Activated naive CD4-positive, alpha-beta T cell treated with anti-CD3 and anti-CD28 coated beads, Interleukin-2, amount 50 U/mL, for 72 hours (primary cell): ENCODE measurements at regions not wholly inside any gene's neighbourhood (a gene's known extent, or its start where the extent isn't known, plus 50 kb on each side); places are given as distances from the start of the nearest gene placed in this dataset.

Experiments
- ATAC-seq, 2 donors: fragments of 150-1000 bp; cut with Tn5 transposase; 2 replicates each; pipeline ENCODE4 v1.10.0; 2021; ENCODE audit warnings: mild to moderate bottlenecking in 2 of 2, moderate library complexity in 2 of 2
- DNase-seq, 2 donors: peaks; one replicate each; pipeline ENCODE4 v3.0.0; 2021 to 2022; ENCODE audit warnings: low spot score in 2 of 2
- H3K27ac Mint-ChIP-seq, 2 donors: one replicate each; pipeline ENCODE4 v1.8.0; 2022; ENCODE audit warnings: mild to moderate bottlenecking in 2 of 2, mixed read lengths in 2 of 2
- H3K36me3 Mint-ChIP-seq, 2 donors: one replicate each; pipeline ENCODE4 v1.8.0; 2022; ENCODE audit warnings: mixed read lengths in 2 of 2
- H3K9me3 Mint-ChIP-seq, 2 donors: one replicate each; pipeline ENCODE4 v1.8.0; 2022; ENCODE audit warnings: mixed read lengths in 2 of 2

GRCh38 chr12:66960006-66960405 is 281.1 kb upstream of the GRIP1 start:
- H3K27ac Mint-ChIP-seq, result no peak overlapping the region
- DNase-seq, result no peak
- no peak for ATAC-seq
- peaks cover 0 to 11% of the 10 kb centered on the region in 2 donors for H3K36me3 Mint-ChIP-seq
- peaks cover 6 to 13% of the 10 kb centered on the region in 2 donors for H3K9me3 Mint-ChIP-seq

- H3K9me3 Mint-ChIP-seq, result peaks cover 6 to 13% of the 10 kb centered on the region in 2 donors
- no peak for ATAC-seq
- no peak overlapping the region for H3K27ac Mint-ChIP-seq
- no peak for DNase-seq
- peaks cover 0 to 11% of the 10 kb centered on the region in 2 donors for H3K36me3 Mint-ChIP-seq
These were observed 282.1 kb upstream of the GRIP1 start for GRCh38 chr12:66960704-66961690.

GRCh38 chr12:66962290-66962689 is 283.4 kb upstream of the GRIP1 start:
- DNase-seq, result no peak
- Mint-ChIP-seq H3K27ac (no peak overlapping the region), H3K36me3 (peaks cover 0 to 11% of the 10 kb centered on the region in 2 donors), H3K9me3 (peaks cover 6 to 13% of the 10 kb centered on the region in 2 donors)
- no peak for ATAC-seq

GRCh38 chr12:66963901-66964300 is 285.0 kb upstream of the GRIP1 start:
- DNase-seq, result no peak
- peaks cover 6 to 13% of the 10 kb centered on the region in 2 donors for H3K9me3 Mint-ChIP-seq
- peak overlapping the region in 1 of 2 donors; percentile 5 for H3K27ac Mint-ChIP-seq
- peaks cover 0 to 11% of the 10 kb centered on the region in 2 donors for H3K36me3 Mint-ChIP-seq
- ATAC-seq, result no peak

GRCh38 chr12:66964629-66965028 is 285.8 kb upstream of the GRIP1 start:
- peak in 1 of 2 donors; percentile 48 for DNase-seq
- peak; percentile 82 to 98 for ATAC-seq
- Mint-ChIP-seq H3K9me3 (peaks cover 6 to 14% of the 10 kb centered on the region in 2 donors), H3K27ac (peak overlapping the region in 1 of 2 donors; percentile 50), H3K36me3 (peaks cover 0 to 12% of the 10 kb centered on the region in 2 donors)

- no peak overlapping the region for H3K27ac Mint-ChIP-seq
- ATAC-seq (peak; percentile 43 to 51), DNase-seq (no peak)
- peaks cover 4 to 18% of the 10 kb centered on the region in 2 donors for H3K36me3 Mint-ChIP-seq
- peaks cover 10 to 15% of the 10 kb centered on the region in 2 donors for H3K9me3 Mint-ChIP-seq
These were observed 286.7 kb upstream of the GRIP1 start for GRCh38 chr12:66965621-66966020.

- ATAC-seq (no peak), DNase-seq (no peak)
- H3K27ac Mint-ChIP-seq, result no peak overlapping the region
- peaks cover 4 to 7% of the 10 kb centered on the region in 2 donors for H3K36me3 Mint-ChIP-seq
- H3K9me3 Mint-ChIP-seq, result peaks cover 4 to 11% of the 10 kb centered on the region in 2 donors
These were observed 292.9 kb upstream of the GRIP1 start for GRCh38 chr12:66971816-66972215.

GRCh38 chr12:66976526-66976925 is 292.6 kb upstream of the CAND1 start:
- Mint-ChIP-seq H3K27ac (no peak overlapping the region), H3K36me3 (no peaks in the 10 kb centered on the region), H3K9me3 (peaks cover 0 to 4% of the 10 kb centered on the region in 2 donors)
- no peak for DNase-seq
- no peak for ATAC-seq

- no peak overlapping the region for H3K27ac Mint-ChIP-seq
- DNase-seq, result no peak
- H3K9me3 Mint-ChIP-seq, result peaks cover 0 to 8% of the 10 kb centered on the region in 2 donors
- peak in 1 of 2 donors; percentile 59 for ATAC-seq
- peaks cover 0 to 6% of the 10 kb centered on the region in 2 donors for H3K36me3 Mint-ChIP-seq
These were observed 290.4 kb upstream of the CAND1 start for GRCh38 chr12:66978802-66979201.

GRCh38 chr12:66979251-66979650 is 289.9 kb upstream of the CAND1 start:
- DNase-seq (peak in 1 of 2 donors; percentile 22), ATAC-seq (peak; percentile 13 to 96)
- Mint-ChIP-seq H3K36me3 (peaks cover 0 to 6% of the 10 kb centered on the region in 2 donors), H3K9me3 (peaks cover 0 to 5% of the 10 kb centered on the region in 2 donors), H3K27ac (peak overlapping the region in 1 of 2 donors; percentile 2)

- DNase-seq, result no peak
- no peak for ATAC-seq
- H3K9me3 Mint-ChIP-seq, result peaks cover 0 to 4% of the 10 kb centered on the region in 2 donors
- no peak overlapping the region for H3K27ac Mint-ChIP-seq
- H3K36me3 Mint-ChIP-seq, result peaks cover 0 to 6% of the 10 kb centered on the region in 2 donors
These were observed 285.1 kb upstream of the CAND1 start for GRCh38 chr12:66984077-66984476.

GRCh38 chr12:66984962-66985361 is 284.2 kb upstream of the CAND1 start:
- Mint-ChIP-seq H3K36me3 (peaks cover 0 to 6% of the 10 kb centered on the region in 2 donors), H3K27ac (no peak overlapping the region), H3K9me3 (peaks cover 0 to 4% of the 10 kb centered on the region in 2 donors)
- no peak for DNase-seq
- ATAC-seq, result no peak

- Mint-ChIP-seq H3K27ac (no peak overlapping the region), H3K9me3 (no peaks in the 10 kb centered on the region), H3K36me3 (no peaks in the 10 kb centered on the region)
- no peak for DNase-seq
- ATAC-seq, result no peak
These were observed 270.0 kb upstream of the CAND1 start for GRCh38 chr12:66999141-66999540.

GRCh38 chr12:67001251-67001650 is 267.9 kb upstream of the CAND1 start:
- ATAC-seq (no peak), DNase-seq (no peak)
- Mint-ChIP-seq H3K9me3 (no peaks in the 10 kb centered on the region), H3K27ac (no peak overlapping the region), H3K36me3 (no peaks in the 10 kb centered on the region)

GRCh38 chr12:67002720-67003119 is 266.4 kb upstream of the CAND1 start:
- DNase-seq (no peak), ATAC-seq (no peak)
- no peaks in the 10 kb centered on the region for H3K9me3 Mint-ChIP-seq
- no peak overlapping the region for H3K27ac Mint-ChIP-seq
- H3K36me3 Mint-ChIP-seq, result no peaks in the 10 kb centered on the region

GRCh38 chr12:67006610-67007009 is 262.5 kb upstream of the CAND1 start:
- DNase-seq (no peak), ATAC-seq (no peak)
- H3K9me3 Mint-ChIP-seq, result no peaks in the 10 kb centered on the region
- no peaks in the 10 kb centered on the region for H3K36me3 Mint-ChIP-seq
- no peak overlapping the region for H3K27ac Mint-ChIP-seq

- Mint-ChIP-seq H3K9me3 (no peaks in the 10 kb centered on the region), H3K27ac (no peak overlapping the region), H3K36me3 (no peaks in the 10 kb centered on the region)
- no peak for ATAC-seq
- DNase-seq, result no peak
These were observed 254.5 kb upstream of the CAND1 start for GRCh38 chr12:67014642-67015041.
